GM19463 (cell line): ENCODE measurements at regions not wholly inside any gene's neighbourhood (a gene's known extent, or its start where the extent isn't known, plus 50 kb on each side); places are given as distances from the start of the nearest gene placed in this dataset.
"Not testable (repeated sequence)": the region's sequence is repeated elsewhere in the genome, so short reads cannot be mapped to it uniquely, and the experiment has no call there.

Experiments
- ATAC-seq: cut with Tn5 transposase; IDR thresholded peaks from one replicate; pipeline ENCODE4 v1.9.1; 2021; ENCODE audit warnings: mild to moderate bottlenecking, moderate library complexity; ENCODE audit not compliant: unreplicated experiment

DNA sequence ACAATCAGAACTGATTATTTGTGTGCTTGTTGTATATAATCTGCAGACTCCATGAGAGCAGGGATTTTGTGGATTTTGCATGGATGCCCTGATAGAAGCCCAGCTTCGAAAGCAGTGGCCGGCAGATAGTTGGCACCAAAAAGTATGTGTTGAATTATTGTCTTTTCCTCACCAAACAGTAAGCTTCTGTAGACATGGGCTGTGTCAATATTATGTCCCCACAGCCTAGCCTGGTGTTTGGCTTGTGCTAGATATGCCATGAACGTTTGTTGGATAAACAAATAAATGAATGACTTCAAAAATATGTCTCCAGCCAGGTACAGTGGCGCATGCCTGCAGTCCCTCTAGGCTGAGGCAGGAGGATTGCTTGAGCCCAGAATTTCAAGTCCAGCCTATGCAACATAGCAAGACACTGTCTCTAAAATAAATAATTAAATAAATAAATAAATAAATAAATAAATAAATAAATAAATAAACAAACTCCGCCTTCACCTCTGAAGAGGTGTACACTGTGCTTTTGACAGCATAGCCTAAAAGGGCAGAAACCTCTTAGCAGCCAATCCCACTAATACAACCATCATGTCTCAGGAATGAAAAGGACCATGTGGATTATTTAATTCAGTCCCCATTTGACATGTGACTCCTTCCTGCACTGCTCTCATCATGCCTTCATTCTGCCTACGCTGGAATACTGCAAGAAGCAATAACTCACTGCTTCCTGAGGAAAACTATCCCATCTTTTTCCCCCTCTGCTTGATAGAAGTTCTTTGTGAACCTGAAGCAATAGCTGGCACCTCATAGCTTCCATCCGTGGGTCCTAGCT, 335.2 kb downstream of the FBXW7 start:
- no peak for ATAC-seq

DNA sequence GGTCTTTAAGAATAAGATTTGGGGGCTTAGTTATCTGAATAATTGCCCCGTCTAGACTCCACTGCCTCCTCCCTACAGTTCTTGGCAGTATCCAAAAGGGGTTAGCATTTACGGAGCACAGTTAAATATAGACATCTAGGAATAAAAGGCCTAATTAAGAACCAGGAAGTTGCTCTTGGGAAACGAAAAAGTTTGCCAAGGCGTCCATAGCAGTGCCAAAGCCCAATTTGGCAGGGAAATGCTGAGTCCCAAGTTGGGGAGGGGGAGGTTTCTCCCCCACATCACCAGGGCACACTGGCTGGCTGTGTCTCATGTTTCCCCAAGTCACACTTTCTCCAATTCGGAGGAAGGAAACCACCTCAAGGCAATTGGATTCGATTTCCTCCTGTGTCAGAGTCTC, 338.7 kb downstream of the FBXW7 start:
- ATAC-seq: no peak

DNA sequence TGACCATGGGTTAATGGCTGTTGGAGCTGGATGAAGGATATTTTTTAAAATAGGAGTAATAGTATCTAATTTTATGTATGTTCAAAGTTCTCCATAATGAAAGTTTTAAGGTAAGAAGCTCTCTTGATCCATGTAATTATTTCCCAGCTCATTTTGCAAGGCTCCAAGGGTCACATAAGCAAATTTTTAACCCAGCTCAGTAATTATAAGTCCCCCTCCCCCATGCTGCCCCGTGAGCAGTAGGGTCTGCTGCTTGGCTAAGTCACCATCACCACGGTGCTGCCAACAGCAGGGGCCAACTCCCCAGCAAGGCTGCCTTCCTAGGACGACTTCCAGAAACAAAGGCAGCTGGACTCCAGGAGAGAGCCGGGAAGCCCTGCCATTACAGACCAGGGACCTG, 340.0 kb downstream of the FBXW7 start:
- no peak for ATAC-seq

DNA sequence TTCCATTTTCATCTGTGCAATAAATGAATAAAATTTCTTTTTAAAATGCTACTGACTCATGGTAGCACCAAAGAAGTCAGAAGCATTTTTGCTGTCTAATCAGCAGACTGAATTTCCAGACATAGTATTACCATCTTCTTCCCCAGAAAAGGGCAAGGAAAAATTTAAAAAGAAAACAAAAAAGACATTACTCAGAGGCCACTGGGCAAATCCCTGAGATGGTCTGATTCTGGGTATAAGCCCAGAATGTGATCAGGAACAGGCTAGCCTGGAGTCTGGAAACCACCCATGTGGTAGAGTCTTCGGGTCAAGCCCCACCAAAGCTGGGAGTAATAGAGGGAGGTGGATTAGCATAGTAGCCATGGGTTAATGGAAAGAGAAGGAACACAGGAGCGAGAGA, 342.8 kb downstream of the FBXW7 start:
- ATAC-seq: no peak

DNA sequence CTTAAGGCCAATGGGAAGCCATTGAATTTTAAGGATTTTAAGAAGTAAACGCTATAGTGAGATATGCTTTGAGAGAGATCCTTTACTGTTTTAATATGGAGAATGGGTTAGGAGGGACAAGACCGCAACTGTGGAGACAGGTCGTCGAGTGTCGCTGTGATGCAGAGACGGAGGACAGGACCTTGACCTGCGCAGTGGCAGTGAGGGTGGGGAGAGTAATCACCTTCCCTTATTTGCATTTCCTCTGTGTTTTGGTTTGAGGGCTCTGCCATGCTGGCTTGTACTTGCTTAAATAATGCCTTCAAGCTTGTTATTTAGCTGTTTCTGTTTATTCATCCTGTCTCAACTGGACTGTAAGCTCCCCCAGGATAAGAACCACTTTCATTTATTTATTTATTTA, 345.0 kb downstream of the FBXW7 start:
- no peak for ATAC-seq

DNA sequence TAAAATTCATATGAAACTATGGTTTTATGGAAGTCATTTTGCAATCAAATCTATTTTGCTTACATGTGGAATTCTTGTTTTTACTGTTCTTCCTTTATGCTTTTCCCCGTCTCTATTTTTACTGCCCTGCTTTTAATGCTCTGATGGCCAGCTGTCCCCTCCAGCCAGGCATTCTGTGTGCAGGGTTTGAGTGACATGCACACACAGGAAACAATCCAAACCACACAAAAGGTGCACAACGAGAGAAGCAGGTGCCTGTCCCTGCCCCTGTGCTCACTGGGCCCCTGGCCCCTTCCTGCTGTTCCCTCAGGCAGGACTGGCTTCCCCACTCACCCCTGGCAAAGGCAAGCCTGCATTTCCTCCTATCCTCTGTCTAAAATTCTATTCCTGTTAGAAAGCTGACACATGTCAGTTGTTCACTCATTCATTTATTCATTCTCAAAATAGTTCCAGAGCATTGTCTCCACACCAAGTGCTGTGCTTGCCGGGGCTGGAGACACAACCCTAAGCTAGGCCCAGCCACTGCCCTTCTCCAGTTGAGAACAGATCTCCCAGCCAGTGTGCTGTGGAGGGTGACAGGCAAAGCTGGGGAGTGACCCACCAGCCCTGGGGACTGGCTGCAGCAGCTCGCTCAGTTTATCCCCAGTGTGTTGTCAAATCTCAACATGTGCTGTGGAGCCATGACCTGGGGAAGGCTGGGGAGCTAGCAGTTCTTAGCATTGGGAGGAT, 346.3 kb downstream of the FBXW7 start:
- peak; percentile 81 for ATAC-seq

DNA sequence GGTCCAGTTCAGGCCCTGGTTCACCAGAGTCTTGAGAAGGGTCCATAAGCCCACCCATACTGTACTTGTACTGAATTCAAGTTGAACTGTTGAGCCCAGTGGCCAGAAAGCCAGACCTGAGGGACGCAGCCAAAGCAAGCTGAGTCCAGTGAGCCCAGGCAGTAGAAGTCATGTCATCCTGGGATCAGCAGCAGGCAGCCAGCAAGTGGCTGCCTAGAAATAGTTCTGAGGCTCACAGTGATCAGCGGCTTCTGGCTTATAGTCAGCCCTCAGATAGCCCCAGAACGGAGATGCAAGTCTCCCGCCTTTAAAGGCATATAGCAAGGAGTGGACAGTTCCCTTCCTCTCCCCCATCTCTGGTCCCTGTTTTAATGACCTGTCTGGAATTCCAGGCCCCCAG, 347.1 kb downstream of the FBXW7 start:
- no peak for ATAC-seq

DNA sequence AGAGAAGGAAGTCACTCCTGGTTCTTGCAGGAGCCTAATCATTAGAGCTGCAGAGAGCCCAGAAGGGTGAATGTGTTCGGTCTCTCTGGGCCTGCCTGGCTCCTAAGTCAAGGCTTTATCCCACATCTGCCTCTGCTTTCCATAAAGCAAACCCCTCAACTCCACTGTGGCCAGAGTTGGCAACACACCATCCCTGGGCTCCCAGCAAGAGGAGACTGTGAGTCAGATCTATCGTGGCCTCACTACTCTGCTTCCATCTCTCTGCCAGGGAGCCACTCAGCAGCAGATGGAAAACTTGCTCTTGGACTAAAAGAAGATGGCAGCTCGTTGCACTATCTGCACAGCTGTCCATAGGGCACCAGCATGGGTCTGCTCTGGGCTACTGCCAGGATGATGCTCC, 348.2 kb downstream of the FBXW7 start:
- no peak for ATAC-seq

DNA sequence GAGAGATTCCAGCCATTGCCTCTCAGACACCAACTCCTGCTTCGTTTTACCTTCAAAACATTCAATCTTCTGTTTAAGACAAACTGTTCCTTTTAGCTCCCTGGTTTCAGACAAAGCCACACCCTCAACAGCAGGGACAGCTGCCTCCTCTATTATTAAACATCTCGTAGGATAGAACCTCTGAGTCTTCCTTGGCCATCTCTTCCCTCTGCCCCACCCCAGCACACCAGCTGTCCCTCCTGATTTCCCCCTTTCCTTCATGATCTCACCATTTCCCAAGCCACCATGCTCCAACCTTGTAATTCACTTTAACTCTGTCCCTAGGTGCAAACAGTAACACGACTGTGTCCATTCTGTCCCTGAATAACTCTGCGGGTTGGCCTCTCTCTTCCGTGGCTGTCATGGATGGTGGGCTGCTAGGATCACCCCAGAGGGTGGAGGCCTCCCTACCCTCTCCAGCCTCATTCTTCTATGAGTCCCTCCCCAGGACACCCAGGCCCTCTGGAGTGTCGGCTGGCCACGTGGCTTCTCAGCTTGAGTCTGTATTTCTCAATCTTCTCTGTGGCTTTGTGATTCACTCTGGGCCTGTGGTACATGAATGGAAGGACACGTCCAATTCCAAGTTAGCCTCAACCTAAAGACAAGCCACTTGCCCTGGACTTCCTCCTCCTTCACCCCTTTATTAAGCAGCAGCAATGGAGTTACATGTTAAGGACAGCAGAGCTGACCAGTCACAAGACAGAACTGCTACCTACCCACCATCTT, 349.9 kb downstream of the FBXW7 start:
- ATAC-seq: no peak

DNA sequence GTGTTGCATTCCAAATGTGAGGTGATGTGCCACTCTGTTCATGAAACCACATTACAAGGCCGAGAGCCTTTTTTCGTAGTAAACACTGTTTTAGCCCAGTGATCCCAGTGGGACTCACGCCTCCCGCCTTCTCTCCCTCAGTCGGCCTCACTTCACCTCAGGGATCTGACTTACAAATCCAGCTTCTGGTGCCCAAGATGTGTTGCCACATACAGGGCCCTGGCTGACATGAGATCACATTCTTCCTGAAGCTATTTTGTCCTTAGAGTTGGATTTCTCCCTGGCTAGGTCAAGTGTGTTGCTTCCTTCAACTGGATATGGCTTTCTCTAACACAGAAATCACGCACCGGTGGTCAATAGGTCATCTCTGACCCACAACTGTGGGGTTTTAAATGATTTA, 354.7 kb downstream of the FBXW7 start:
- ATAC-seq: no peak

DNA sequence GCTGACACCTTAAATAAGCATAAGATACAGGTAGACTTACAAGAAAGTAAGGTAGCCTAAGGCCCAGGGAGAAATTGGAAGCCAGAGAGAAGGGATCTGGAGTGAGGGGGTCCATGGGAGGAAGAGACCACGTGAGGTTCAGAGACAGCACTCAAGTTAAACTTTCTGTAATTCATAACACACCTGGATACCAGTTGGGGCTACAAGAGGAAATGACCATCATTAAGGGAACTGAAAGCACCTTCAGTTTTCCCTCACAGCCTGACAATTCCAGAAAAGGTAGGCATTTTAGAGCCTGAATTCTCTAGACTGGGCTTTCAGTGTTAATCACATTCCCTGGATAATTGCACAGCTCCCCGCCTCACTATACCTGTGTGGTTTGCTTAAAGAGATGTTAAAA, 355.5 kb downstream of the FBXW7 start:
- no peak for ATAC-seq

DNA sequence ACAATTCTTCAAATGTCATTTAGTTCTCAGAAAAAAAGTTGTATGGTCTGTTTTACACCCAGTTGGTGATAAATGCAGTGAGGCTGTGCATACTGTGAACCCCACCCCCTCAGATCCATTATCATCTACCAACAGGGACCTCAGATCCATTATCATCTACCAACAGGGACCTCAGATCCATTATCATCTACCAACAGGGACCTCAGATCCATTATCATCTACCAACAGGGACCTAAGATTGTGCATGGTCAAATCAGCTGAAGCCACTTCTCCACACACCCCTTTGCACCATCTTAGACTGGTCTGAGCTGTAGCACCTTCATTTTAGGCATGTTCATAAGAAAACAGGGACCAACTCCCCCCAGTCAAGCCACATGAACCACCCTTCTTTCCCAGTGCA, 358.4 kb downstream of the FBXW7 start:
- ATAC-seq: not testable (repeated sequence)

DNA sequence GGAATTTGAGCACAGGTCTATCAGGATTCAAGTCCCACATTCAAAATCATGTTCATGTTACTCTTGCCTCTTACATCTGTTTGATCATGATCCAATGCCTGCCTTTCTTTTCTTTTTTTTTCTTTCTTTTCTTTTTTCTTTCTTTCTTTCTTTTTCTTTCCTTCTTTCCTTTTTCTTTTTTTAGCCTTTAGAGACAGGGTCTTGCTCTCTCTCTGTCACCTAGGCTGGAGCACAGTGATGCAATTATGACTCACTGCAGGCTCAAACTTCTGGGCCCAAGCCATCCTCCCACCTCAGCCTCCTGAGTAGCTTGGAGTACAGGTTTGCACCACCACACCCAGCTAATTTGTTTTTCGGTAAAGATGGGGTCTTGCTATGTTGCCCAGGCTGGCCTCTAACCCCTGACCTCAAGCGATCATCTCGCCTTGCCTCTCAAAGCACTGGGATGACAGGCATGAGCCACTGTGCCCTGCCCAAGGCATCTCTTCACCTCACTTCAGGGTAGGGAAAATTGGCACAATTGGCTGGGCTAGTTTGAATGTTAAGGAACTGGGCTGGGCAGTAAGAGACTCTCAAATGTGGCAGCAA, 359.2 kb downstream of the FBXW7 start:
- ATAC-seq: no peak

DNA sequence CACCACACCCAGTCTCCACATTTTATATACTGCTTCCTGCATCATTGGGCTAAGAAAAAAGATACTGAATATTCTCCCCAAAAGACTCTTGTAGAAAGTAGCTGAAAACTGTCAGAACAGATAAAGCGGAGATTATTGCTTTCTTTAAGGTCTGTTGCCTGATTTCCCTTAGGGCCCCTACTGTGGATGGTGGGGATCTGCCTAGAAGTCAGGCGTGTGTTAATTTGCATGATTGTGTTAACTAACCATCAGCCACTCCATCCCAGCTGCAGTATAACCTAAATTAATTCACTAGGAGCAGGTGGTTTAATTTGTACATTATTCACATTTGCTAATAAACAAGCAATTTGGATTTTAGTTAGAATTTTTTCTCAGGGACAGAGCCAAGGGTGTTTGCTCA, 360.3 kb downstream of the FBXW7 start:
- no peak for ATAC-seq

DNA sequence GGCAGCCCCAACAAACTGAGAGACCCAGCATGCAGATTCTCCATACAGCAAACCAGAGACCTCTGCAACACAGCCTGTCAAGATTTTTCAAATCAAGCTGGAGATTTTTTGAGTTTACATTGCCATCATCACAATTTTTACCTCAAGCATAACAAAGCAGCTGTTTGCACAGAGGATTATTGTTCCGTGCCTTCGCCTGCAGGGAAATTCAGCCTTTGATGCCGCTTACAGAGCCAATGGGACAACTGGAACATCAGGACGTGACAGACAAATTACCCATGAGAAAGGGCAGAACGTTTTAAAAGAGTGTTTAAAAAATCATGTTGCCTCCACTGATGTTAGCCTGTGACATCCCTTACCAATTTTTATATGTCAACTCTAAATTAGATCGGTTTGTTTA, 363.7 kb downstream of the FBXW7 start:
- ATAC-seq: no peak

DNA sequence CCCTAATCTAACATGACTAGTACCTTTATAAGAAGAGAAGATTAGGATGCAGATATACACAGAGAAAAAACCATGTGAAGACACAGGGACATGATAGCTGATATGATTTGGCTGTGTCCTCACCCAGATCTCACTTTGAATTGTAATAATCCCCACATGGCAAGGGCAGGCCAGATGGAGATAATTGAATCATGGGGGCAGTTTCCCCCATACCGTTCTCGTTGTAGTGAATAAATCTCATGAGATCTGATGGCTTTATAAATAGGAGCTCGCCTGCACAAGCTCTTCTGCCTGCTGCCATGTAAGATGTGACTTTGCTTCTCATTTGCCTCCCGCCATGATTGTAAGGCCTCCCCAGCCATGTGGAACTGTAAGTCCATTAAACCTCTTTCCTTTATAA, 364.3 kb downstream of the FBXW7 start:
- ATAC-seq: no peak

DNA sequence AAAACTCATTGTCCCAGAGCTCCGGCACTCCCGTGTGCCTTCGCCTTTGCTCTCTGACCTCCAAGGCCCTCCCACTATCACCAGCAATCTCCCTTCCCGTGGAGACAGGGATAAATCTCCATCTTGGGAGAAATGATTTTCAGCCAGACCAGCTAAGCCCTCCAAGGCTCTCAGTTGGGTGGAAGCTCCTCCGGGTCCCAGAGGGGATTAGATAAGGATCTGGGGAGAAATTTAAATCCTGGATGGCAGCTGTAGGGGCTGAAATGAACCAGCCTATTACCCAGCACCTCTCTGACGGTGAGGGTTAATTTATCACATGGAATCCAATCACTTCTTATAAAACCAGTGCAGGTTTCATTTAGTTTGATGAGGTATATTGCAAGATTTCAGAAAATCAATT, 366.2 kb downstream of the FBXW7 start:
- ATAC-seq: no peak

DNA sequence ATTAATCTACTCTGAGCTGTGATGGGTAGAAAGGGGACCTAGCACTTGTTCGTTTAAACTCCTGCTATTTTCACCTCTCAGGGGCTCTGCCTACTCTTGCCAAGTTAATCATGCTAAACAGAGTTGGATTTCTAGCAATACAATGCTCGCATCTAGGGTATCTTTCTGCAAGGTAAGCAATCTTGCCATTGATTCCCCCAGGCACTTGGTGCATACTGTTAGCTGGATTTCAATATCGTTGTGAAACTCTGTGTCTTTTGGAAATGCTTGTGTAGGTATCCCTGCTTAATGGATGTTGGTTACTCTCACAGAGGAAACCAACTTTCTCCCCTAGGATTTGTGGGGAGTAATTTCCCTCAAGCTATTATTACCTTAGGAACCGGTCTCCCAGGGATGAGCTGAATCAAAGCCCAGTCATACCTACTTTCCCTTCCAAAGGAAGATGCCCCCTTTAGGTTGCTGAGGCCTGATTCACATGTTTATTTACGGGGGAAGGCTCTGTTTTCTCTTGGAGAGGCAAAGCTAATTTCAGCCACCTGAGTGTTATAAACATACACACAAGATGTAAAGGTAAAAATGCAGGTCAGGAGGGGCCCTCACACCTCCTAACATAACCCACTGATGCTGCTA, 366.8 kb downstream of the FBXW7 start:
- no peak for ATAC-seq

DNA sequence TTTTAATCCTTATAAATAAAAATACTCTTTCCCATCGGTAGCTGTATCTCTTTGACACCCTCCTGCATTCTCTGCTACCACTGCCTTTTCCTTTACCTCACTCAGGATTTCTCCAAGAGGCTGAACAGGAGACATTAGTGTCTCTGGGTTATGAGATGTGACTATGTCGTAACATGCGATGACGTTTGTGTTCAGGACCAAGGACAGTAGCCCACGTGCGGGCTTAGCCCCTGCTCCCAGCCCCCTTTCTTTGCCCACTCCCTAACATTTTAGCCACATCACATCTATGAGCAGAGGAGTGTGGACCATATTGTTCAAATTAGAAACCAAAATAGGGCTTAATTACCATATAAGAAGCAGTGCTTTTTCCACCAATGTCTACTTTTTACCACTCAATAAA, 369.3 kb downstream of the FBXW7 start:
- no peak for ATAC-seq

DNA sequence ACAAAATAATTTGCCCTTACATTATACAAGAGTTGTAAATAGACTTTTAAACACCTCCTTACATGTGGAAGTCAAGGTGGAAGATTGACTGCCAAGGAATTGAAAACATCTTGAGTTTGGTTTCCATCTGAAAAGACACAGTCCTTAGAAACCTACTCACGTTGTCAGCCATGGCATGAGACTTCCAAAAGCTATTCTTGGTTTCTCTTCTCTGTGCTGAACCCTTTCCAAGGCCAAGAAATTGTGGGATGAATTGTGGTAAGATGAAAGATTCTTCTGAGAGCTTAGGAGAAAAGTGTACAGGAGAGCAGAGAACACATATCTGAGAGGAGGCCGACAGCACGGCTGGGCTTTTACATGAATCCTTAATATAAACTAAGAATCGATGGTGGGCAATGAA, 370.0 kb downstream of the FBXW7 start:
- no peak for ATAC-seq

DNA sequence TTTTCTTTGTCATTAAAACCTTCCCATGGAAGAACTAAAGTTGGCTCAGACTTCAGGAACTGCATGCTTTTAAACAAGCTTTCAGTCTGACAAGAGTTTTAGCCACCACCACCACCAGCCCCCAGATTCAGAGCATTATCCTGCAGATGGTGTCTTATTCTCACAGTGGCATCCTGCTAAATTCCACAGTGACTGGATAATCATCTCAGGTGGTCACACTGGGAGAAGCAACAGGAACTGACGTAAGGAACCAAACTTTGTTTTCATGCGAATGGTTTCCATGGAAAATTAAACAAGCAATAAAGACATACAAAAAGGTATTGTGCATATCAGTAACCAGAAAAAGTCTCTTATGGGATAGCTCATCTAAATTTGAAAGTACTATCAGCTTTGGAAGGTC, 370.7 kb downstream of the FBXW7 start:
- ATAC-seq: no peak
